Ishikawa (cell line): ENCODE measurements at regions not wholly inside any gene's neighbourhood (a gene's known extent, or its start where the extent isn't known, plus 50 kb on each side); places are given as distances from the start of the nearest gene placed in this dataset.

Experiments used
- CEBPB ChIP-seq: IDR thresholded peaks from 2 replicates; pipeline ENCODE4 v1.6.1; 2012
- CREB1 ChIP-seq: IDR thresholded peaks from 2 replicates; pipeline ENCODE4 v1.6.1; 2012; ENCODE audit warnings: low read depth
- EGR1 ChIP-seq: IDR thresholded peaks from 2 replicates; pipeline ENCODE4 v1.6.1; 2012
- EP300 ChIP-seq: IDR thresholded peaks from 2 replicates; pipeline ENCODE4 v1.6.1; 2012; ENCODE audit warnings: borderline replicate concordance
- FOXM1 ChIP-seq: IDR thresholded peaks from 2 replicates; pipeline ENCODE4 v1.6.1; 2012; ENCODE audit warnings: low read depth, borderline replicate concordance
- NFIC ChIP-seq: IDR thresholded peaks from 2 replicates; pipeline ENCODE4 v1.6.1; 2012
- RAD21 ChIP-seq: IDR thresholded peaks from 2 replicates; pipeline ENCODE4 v1.6.1; 2012; ENCODE audit warnings: low read depth
- TAF1 ChIP-seq: IDR thresholded peaks from 2 replicates; pipeline ENCODE4 v1.6.1; 2012; ENCODE audit warnings: low read depth, mild to moderate bottlenecking
- TCF12 ChIP-seq: IDR thresholded peaks from 2 replicates; pipeline ENCODE4 v1.6.1; 2012; ENCODE audit warnings: low read depth
- TEAD4 ChIP-seq: IDR thresholded peaks from 2 replicates; pipeline ENCODE4 v1.6.1; 2012
- YY1 ChIP-seq: IDR thresholded peaks from 2 replicates; pipeline ENCODE4 v1.6.1; 2012; ENCODE audit warnings: low read depth
- ZBTB7A ChIP-seq: IDR thresholded peaks from 2 replicates; pipeline ENCODE4 v1.6.1; 2012; ENCODE audit warnings: low read depth
- TF ChIP-seq, protein P1 (sequence below): IDR thresholded peaks from 2 replicates; pipeline ENCODE4 v1.6.1; 2012; ENCODE audit warnings: low read depth, mild to moderate bottlenecking
- TF ChIP-seq, protein P2 (sequence below): IDR thresholded peaks from 2 replicates; pipeline ENCODE4 v1.6.1; 2012
- TF ChIP-seq, protein P3 (sequence below): IDR thresholded peaks from 2 replicates; pipeline ENCODE4 v1.6.1; 2012

DNA sequence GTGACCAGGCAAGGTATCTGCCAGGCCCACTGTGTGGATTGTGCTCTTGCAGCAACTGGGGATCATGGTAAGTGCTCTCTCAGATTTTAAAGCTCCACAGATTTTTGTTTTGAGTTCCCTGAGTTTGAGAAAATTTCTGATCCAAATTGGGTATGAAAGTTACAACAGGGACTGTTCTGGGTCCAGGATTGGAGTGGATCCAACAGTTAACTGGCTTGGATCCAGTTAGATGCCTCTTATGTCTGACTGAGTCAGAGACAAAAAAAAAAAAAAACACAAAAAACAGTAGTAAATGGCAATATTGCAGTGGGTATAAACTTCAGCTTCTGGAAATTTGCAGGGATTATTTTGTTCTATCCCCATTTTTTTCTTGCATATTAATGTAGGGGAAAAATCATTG is 598.8 kb downstream of the C12orf50 start:
- TF ChIP-seq TAF1 (no peak), NFIC (no peak), RAD21 (no peak), CEBPB (no peak), FOXM1 (no peak), TCF12 (no peak), ZBTB7A (no peak), YY1 (no peak), EGR1 (no peak), EP300 (no peak), CREB1 (no peak), TEAD4 (no peak)
- TF ChIP-seq, protein P1, sequence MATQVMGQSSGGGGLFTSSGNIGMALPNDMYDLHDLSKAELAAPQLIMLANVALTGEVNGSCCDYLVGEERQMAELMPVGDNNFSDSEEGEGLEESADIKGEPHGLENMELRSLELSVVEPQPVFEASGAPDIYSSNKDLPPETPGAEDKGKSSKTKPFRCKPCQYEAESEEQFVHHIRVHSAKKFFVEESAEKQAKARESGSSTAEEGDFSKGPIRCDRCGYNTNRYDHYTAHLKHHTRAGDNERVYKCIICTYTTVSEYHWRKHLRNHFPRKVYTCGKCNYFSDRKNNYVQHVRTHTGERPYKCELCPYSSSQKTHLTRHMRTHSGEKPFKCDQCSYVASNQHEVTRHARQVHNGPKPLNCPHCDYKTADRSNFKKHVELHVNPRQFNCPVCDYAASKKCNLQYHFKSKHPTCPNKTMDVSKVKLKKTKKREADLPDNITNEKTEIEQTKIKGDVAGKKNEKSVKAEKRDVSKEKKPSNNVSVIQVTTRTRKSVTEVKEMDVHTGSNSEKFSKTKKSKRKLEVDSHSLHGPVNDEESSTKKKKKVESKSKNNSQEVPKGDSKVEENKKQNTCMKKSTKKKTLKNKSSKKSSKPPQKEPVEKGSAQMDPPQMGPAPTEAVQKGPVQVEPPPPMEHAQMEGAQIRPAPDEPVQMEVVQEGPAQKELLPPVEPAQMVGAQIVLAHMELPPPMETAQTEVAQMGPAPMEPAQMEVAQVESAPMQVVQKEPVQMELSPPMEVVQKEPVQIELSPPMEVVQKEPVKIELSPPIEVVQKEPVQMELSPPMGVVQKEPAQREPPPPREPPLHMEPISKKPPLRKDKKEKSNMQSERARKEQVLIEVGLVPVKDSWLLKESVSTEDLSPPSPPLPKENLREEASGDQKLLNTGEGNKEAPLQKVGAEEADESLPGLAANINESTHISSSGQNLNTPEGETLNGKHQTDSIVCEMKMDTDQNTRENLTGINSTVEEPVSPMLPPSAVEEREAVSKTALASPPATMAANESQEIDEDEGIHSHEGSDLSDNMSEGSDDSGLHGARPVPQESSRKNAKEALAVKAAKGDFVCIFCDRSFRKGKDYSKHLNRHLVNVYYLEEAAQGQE: no peak
- TF ChIP-seq, protein P2, sequence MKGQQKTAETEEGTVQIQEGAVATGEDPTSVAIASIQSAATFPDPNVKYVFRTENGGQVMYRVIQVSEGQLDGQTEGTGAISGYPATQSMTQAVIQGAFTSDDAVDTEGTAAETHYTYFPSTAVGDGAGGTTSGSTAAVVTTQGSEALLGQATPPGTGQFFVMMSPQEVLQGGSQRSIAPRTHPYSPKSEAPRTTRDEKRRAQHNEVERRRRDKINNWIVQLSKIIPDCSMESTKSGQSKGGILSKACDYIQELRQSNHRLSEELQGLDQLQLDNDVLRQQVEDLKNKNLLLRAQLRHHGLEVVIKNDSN: no peak
- TF ChIP-seq, protein P3, sequence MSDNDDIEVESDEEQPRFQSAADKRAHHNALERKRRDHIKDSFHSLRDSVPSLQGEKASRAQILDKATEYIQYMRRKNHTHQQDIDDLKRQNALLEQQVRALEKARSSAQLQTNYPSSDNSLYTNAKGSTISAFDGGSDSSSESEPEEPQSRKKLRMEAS: no peak

DNA sequence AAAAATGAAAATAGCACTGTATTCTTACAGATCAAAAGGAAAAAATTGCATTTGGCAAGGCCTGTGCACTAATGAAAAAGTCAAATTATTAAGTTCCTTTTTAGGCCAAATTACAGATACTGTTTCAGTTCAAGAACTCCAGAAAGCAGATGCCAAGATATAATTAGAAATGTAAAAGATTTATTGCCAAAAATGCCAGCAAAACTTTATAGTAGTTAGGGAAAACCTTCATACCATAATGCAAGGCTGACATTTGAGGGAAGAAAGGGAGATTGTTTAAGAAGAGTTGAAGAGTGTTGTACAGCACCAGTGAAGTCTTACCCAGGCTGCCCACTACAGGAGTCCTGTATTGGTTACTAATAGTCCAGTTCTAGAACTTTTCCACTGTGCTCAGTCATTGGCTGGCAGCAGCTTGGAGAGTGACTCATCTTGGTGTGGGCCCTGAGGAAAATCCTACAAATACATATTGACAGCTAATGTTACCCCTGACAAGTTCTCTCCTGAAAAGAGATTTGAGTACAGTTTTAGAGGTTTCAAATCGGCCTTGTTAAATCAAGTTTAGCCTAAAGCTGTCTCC is 600.4 kb downstream of the C12orf50 start:
- TF ChIP-seq, protein P2: no peak
- TF ChIP-seq TAF1: no peak

DNA sequence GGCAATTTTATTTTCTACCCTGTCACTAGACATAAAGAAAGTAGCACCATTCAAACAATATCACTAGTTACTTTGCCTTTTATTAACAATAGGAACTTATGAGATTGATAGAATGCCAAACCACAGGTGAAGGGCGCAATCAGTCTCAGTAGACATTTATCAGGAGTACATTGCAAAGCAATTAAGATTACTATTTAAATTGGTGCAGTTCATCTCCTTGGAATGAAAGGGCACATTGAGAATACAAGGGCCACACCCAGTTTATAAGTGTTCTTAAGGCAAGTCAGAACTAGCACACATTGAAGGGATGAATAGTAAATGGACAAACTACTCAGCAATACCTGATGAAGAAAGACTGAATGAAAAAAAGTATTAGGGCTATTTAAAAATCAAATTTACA is 601.4 kb downstream of the C12orf50 start:
- TF ChIP-seq NFIC (no peak), EP300 (no peak), ZBTB7A (no peak), CEBPB (no peak), TAF1 (no peak), TCF12 (no peak), EGR1 (no peak), CREB1 (no peak)
- TF ChIP-seq, protein P2: no peak
- TF ChIP-seq, protein P1: no peak
- TF ChIP-seq, protein P3: no peak

DNA sequence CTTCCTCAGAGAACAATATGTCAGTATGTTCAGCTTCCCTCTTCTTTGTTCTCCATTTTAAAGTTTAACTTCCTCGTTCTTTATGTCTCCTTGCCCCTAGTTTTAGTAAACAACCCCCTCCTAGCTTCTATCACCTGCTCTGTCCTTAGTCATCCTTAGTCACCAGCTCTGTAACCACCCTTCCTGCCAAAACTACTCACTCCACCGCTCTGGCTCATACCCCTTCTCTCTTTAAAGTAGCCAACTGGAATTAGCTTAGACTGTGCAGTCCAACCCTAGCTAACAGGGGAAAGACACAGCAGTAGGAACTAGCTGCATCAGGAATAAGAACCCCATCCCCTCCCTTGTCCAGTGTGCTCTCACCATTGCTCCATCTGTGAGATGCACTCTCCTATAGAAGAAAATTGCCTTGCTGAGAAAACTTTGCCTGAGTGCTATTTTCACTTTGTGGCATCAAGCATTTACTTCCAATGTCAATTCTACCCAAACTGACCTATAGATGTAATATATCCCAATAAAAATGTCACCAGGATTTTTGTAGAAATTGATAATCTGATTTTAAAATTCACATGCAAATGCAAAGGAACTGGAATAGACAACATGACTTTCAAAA is 603.2 kb downstream of the C12orf50 start:
- TF ChIP-seq YY1: no peak
- no peak for TF ChIP-seq CEBPB
- no peak for TF ChIP-seq ZBTB7A
- TF ChIP-seq RAD21: no peak
- TF ChIP-seq EGR1: no peak
- TF ChIP-seq CREB1: no peak
- TF ChIP-seq, protein P3: no peak
- TF ChIP-seq EP300: no peak
- TF ChIP-seq TAF1: no peak
- TF ChIP-seq TCF12: no peak
- TF ChIP-seq NFIC: no peak
- TF ChIP-seq, protein P1: no peak
- TF ChIP-seq TEAD4: no peak
- TF ChIP-seq FOXM1: no peak
- TF ChIP-seq, protein P2: no peak
